ENCODE measurements at regions not wholly inside any gene's neighbourhood (a gene's known extent, or its start where the extent isn't known, plus 50 kb on each side); places are given as distances from the start of the nearest gene placed in this dataset.

DNA sequence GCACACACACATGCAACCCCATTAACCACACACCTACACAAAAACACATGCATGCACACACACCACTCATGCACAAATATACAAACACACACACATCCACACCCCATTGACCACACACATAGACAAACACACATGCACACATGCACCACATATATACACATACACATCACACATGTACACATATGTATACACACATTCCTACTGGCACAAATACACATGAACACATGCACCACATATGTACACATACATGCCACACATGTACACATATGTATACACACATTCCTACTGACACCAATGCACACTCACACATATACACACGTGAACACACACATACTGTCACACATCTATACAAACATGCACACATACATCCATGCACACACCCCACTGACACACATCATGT, 212.5 kb upstream of the PPP2R2D start:
- BruUV-seq (replicated peaks) = no TSS peak
- Histone ChIP-seq H3K9me1 (replicated peaks; ENCODE audit: control insufficient read depth, extremely low read depth, insufficient read depth, low read length) (no peaks in the 10 kb centered on the region), H3K4me1 (ENCODE audit: control insufficient read depth, extremely low read depth, insufficient read depth, low read length) (no peaks in the 10 kb centered on the region), H3K27me3 (ENCODE audit: control insufficient read depth in 2 of 2, insufficient read depth in 2 of 2, low read length in 2 of 2) (no peaks in the 10 kb centered on the region), H3K9me3 (replicated peaks; ENCODE audit: control insufficient read depth, insufficient read depth, low read length) (peaks cover 15% of the 10 kb centered on the region), H4K20me1 (replicated peaks; ENCODE audit: control insufficient read depth, extremely low read depth, insufficient read depth, low read length) (no peaks in the 10 kb centered on the region), H3K79me2 (ENCODE audit: control insufficient read depth, insufficient read depth, low read length) (no peaks in the 10 kb centered on the region), H3K4me3 (replicated peaks in 1 of 3; ENCODE audit: insufficient read depth in 1 of 3, low read depth in 1 of 3, low read length in 3 of 3) (no peak overlapping the region), H3K9ac (replicated peaks; ENCODE audit: extremely low read depth, insufficient read depth, low read length) (no peak overlapping the region), H3K4me2 (ENCODE audit: insufficient read depth, low read length) (no peak overlapping the region), H3K27ac (ENCODE audit: insufficient read depth, low read depth, low read length) (no peak overlapping the region), H3K36me3 (ENCODE audit: control insufficient read depth in 2 of 2, extremely low read depth in 1 of 2, insufficient read depth in 2 of 2, low read length in 2 of 2) (no peaks in the 10 kb centered on the region), H2AFZ (ENCODE audit: low read depth, low read length) (no peak overlapping the region)
- intact Hi-C loops (cut with micrococcal nuclease) = no loop called here
- FAIRE-seq = no peak
- dilution Hi-C loops (cut with MboI; ENCODE audit: extremely low pct_ligation_motif_present, low sequenced_read_pairs) = no loop called here
- POLR2A ChIA-PET = no interaction called here
- TF ChIP-seq MYC (IDR thresholded peaks at IDR 0.05; ENCODE audit: low read depth, low read length) = no peak
- TF ChIP-seq GATA2 (IDR thresholded peaks at IDR 0.05; ENCODE audit: insufficient read depth, insufficient read length, low read depth, low read length) = no peak
- no peak for TF ChIP-seq JUN (IDR thresholded peaks at IDR 0.05; ENCODE audit: borderline replicate concordance, insufficient read depth, insufficient read length, low read depth)
- TF ChIP-seq POLR2AphosphoS5 (IDR thresholded peaks at IDR 0.05; ENCODE audit: insufficient read depth, low read depth, low read length) = no peak
- TF ChIP-seq EZH2 (IDR thresholded peaks at IDR 0.05; ENCODE audit: borderline replicate concordance, low read depth, low read length, severe bottlenecking) = no peak
- TF ChIP-seq CTCF (IDR thresholded peaks at IDR 0.05; ENCODE audit: extremely low read depth in 1 of 2, insufficient read depth in 1 of 2, low read depth in 1 of 2, low read length in 2 of 2) = no peak
- no peak for TF ChIP-seq POLR2A (IDR thresholded peaks at IDR 0.05; ENCODE audit: low read depth, low read length)
- no peak for TF ChIP-seq MAX (IDR thresholded peaks at IDR 0.05; ENCODE audit: insufficient read depth, insufficient read length)
- no peak for TF ChIP-seq FOS (IDR thresholded peaks at IDR 0.05; ENCODE audit: borderline replicate concordance, insufficient read depth, low read length)
- CTCF ChIA-PET = no interaction called here
- DNase-seq (ENCODE audit: low read depth, low spot score) = no peak
